Fibroblast of skin of left quadriceps (primary cell): ENCODE measurements at regions not wholly inside any gene's neighbourhood (a gene's known extent, or its start where the extent isn't known, plus 50 kb on each side); places are given as distances from the start of the nearest gene placed in this dataset.
"Not testable (repeated sequence)": the region's sequence is repeated elsewhere in the genome, so short reads cannot be mapped to it uniquely, and the experiment has no call there.

Source experiments
- DNase-seq, 2 experiments: peaks; one replicate each; pipeline ENCODE4 v3.0.0-alpha.2; 2013; ENCODE audit warnings: low read depth in 2 of 2

GRCh38 chrX:65610481-65610880, 57.0 kb upstream of the MSN start:
- no peak for DNase-seq

GRCh38 chrX:65610040-65610439, 57.4 kb upstream of the MSN start:
- no peak for DNase-seq

- DNase-seq = no peak
These were observed 58.2 kb upstream of the MSN start for GRCh38 chrX:65609237-65609636.

- DNase-seq = no peak
These were observed 59.4 kb upstream of the MSN start for GRCh38 chrX:65608026-65608425.

- no peak for DNase-seq
These were observed 60.2 kb upstream of the MSN start for GRCh38 chrX:65607070-65607742.

GRCh38 chrX:65602221-65602560, 65.3 kb upstream of the MSN start:
- no peak for DNase-seq

GRCh38 chrX:65601530-65602220, 65.8 kb upstream of the MSN start:
- peak; percentile 32 to 34 for DNase-seq

- no peak for DNase-seq
These were observed 66.3 kb upstream of the MSN start for GRCh38 chrX:65601126-65601525.

GRCh38 chrX:65600106-65600505, 65.5 kb upstream of the LAS1L start:
- no peak for DNase-seq

- DNase-seq = no peak
These were observed 64.1 kb upstream of the LAS1L start for GRCh38 chrX:65598559-65599147.

GRCh38 chrX:65596270-65597034, 61.9 kb upstream of the LAS1L start:
- DNase-seq = peak in 1 of 2 experiments; percentile 24

- peak; percentile 81 to 84 for DNase-seq
These were observed 60.9 kb upstream of the LAS1L start for GRCh38 chrX:65595460-65595876.

GRCh38 chrX:65591206-65591605, 56.6 kb upstream of the LAS1L start:
- DNase-seq = no peak

GRCh38 chrX:65589304-65589703, 54.7 kb upstream of the LAS1L start:
- DNase-seq = no peak

- DNase-seq = no peak
These were observed 54.2 kb upstream of the LAS1L start for GRCh38 chrX:65588795-65589194.

- peak in 1 of 2 experiments; percentile 15 for DNase-seq
These were observed 53.3 kb upstream of the LAS1L start for GRCh38 chrX:65587616-65588526.

GRCh38 chrX:65586491-65586890, 51.9 kb upstream of the LAS1L start:
- no peak for DNase-seq

GRCh38 chrX:65585226-65585625, 50.6 kb upstream of the LAS1L start:
- DNase-seq = not testable (repeated sequence)
